Gastrocnemius medialis (tissue), 4 donors: ENCODE measurements at regions not wholly inside any gene's neighbourhood (a gene's known extent, or its start where the extent isn't known, plus 50 kb on each side); places are given as distances from the start of the nearest gene placed in this dataset.

Experiments used
- POLR2A ChIP-seq, 2 donors: fragments of 450-650 bp; IDR thresholded peaks; one replicate each; pipeline ENCODE4 v1.6.1; 2017; ENCODE audit warnings: antibody characterized with exemption in 2 of 2, mild to moderate bottlenecking in 2 of 2, moderate library complexity in 2 of 2
- TF ChIP-seq, protein P1 (sequence below), 5 experiments: fragments of 450-650 bp in 3 of 5; fragments of 200-600 bp in 2 of 5; sonication (generic) in 2 of 5; IDR thresholded peaks in 4 of 5; conservative IDR thresholded peaks in 1 of 5; 1 replicate in 4 of 5; 2 replicates in 1 of 5; pipeline ENCODE4 v1.5.1; 2016 to 2019; ENCODE audit warnings: antibody characterized with exemption in 5 of 5, mild to moderate bottlenecking in 3 of 5, moderate library complexity in 3 of 5

DNA sequence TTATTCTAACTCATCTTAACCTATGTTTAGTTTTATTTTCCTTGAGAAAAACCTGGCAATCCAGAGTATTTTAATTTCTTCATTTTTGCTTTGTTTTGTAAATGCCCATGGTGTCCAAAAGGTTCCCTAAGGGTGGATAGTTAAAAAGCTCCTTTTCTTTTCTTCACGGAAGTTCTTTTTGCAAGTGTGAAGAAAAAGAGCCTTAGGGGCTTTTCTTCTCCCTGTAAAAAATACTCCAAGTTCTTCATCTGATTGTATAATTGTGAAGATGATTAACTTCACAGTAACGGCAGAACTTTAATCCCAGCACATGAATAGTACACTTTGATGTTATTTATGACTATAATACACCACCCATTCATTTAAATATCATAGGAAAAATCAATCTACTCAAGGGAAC, 530.2 kb upstream of the LINC00305 start:
- TF ChIP-seq, protein P1, sequence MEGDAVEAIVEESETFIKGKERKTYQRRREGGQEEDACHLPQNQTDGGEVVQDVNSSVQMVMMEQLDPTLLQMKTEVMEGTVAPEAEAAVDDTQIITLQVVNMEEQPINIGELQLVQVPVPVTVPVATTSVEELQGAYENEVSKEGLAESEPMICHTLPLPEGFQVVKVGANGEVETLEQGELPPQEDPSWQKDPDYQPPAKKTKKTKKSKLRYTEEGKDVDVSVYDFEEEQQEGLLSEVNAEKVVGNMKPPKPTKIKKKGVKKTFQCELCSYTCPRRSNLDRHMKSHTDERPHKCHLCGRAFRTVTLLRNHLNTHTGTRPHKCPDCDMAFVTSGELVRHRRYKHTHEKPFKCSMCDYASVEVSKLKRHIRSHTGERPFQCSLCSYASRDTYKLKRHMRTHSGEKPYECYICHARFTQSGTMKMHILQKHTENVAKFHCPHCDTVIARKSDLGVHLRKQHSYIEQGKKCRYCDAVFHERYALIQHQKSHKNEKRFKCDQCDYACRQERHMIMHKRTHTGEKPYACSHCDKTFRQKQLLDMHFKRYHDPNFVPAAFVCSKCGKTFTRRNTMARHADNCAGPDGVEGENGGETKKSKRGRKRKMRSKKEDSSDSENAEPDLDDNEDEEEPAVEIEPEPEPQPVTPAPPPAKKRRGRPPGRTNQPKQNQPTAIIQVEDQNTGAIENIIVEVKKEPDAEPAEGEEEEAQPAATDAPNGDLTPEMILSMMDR (IDR thresholded peaks at IDR 0.05 in 4 of 5, conservative IDR thresholded peaks at IDR 0.05 in 1 of 5) = no peak
- no peak for TF ChIP-seq POLR2A (IDR thresholded peaks at IDR 0.05)
